Activated CD4-positive, alpha-beta T cell treated with anti-CD3 and anti-CD28 coated beads for 4 hours (primary cell): ENCODE measurements at regions not wholly inside any gene's neighbourhood (a gene's known extent, or its start where the extent isn't known, plus 50 kb on each side); places are given as distances from the start of the nearest gene placed in this dataset.
"Not testable (repeated sequence)": the region's sequence is repeated elsewhere in the genome, so short reads cannot be mapped to it uniquely, and the experiment has no call there.

Source experiments
- DNase-seq, 2 donors: peaks; one replicate each; pipeline ENCODE4 v3.0.0-alpha.2; 2020

DNA sequence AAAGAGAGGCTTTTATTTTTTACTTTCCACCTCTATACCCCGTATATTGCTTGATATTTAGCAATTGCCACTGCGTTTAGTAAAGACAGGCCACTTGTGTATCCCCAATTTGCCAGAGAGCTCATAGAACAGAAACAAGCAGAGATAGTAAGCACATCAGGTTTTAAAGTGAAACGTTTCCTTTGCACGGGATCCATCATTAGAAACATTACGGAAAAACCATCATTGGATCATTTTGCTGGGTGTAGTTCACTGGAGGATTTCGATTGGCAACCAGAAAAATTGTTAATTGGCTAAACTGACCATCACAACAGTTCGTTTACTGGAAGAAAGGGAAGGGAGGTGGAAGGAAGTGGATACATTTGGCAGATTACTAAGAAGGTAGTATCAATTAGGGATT lies 149.4 kb upstream of the STK32A start:
- no peak for DNase-seq

GRCh38 chr5:147092044-147092443 lies 142.8 kb upstream of the STK32A start:
- DNase-seq = no peak

- no peak for DNase-seq
These were observed 141.7 kb upstream of the STK32A start for GRCh38 chr5:147093138-147093537.

- no peak for DNase-seq
These were observed 139.1 kb upstream of the STK32A start for GRCh38 chr5:147095740-147096139.

DNA sequence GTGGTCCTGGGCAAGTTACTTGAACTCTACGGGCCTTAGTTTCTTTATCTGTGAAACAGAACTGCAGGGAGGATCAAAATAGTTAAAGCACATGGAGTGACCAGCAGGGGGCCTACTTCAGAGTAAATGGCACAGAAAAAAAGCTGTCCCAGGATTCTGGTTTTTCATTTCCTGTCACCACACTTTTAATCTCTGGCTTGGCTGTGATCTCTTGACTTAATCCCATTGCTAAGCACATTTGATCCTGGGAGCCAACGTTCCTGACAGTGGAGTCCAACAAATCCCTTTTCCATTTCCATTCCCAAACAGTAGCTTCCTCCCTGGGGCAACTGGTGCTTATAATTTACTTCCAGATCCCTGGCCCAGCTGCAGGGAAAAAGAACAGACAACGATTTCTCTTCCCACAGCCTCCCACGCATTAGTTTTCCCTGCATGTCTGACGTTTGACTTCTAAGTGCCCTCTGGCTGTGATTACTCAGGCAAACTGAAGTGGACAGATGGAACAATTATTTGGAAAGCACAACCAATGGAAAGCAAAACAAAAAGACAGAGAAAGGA lies 136.5 kb upstream of the STK32A start:
- DNase-seq = no peak

GRCh38 chr5:147101659-147102369 lies 133.0 kb upstream of the STK32A start:
- no peak for DNase-seq

DNA sequence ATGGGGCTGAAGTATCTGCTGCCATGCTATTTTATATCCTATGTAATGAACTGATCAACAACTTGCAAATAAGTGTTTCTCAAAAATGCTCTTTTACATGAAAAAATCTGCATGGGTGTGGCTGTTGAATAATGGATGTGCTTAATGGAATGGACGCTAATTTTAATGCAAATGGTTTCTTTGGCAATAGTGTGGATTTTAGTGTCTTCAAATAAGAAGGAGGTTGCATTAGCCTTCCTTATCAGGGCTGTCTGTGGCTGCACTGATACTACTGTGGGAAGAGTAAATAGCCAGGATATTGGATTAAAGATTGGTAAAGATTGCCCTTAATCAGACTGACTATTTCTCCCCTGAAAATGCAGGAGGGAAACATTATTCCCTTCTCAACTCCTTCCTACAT lies 121.9 kb upstream of the STK32A start:
- DNase-seq = no peak

- DNase-seq = no peak
These were observed 120.9 kb upstream of the STK32A start for GRCh38 chr5:147113967-147114366.

DNA sequence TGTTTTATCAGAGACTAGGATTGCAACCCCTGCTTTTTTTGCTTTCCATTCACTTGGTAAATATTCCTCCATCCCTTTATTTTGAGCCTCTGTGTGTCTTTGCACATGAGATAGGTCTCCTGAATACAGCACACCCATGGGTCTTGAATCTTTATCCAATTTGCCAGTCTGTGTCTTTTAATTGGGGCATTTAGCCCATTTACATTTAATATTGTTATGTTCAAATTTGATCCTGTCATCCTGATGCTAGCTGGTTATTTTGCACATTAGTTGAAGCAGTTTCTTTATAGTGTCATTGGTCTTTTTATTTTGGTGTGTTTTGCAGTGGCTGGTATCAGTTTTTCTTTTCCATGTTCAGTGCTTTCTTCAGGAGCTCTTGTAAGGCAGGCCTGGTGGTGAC lies 95.1 kb upstream of the STK32A start:
- not testable (repeated sequence) for DNase-seq

GRCh38 chr5:147140558-147140957 lies 94.3 kb upstream of the STK32A start:
- DNase-seq = no peak

DNA sequence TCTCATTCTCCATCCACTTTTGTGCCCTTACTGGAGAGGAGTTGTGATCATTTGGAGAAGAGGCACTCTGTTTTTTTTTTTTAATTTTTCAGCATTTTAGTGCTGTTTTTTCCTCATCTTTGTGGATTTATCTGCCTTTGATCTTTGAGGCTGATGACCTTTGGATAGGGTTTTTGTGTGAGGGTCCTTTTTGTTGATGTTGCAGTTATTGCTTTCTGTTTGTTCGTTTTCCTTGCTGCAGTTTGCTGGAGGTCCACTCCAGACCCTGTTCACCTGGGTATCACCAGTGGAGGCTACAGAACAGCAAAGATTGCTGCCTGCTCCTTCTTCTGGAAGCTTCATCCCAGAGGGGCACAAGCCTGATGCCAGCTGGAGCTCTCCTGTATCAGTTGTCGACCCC lies 93.2 kb upstream of the STK32A start:
- not testable (repeated sequence) for DNase-seq

DNA sequence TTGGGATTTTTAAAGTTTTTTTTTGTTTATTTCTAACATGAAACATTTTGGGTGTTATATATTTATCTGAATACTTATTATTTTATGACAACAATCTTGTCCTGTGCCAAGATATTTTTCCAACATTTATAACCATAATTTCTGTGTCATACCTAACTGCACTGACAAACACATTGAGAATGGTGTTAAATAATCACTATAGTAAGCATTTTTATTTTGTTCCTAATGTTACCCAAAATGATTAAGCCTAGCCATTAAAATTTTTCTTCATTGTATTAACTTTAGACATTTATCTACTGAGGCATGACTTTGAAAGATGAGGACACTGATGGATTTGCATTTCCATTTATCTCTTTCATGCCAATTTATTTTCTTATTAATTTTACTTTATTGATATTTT lies 91.6 kb upstream of the STK32A start:
- DNase-seq = no peak

DNA sequence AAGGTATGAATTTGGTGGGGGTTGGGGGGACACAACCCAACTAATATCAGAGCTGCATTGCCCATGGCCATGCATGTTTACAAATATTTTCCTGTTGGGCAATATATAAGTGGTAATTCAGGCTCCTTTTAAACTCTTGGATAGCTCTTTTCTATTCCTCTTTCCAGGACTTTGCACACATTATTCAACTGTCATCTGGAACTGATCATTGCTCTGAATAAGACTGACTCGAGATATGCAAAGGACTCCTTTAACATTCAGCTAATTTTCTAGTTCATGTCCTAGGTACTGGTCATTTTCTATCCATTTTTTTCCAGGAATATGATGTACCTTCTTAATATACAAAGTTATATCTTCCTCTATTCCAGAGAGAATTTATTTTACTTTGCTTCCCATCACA lies 89.5 kb upstream of the STK32A start:
- no peak for DNase-seq

DNA sequence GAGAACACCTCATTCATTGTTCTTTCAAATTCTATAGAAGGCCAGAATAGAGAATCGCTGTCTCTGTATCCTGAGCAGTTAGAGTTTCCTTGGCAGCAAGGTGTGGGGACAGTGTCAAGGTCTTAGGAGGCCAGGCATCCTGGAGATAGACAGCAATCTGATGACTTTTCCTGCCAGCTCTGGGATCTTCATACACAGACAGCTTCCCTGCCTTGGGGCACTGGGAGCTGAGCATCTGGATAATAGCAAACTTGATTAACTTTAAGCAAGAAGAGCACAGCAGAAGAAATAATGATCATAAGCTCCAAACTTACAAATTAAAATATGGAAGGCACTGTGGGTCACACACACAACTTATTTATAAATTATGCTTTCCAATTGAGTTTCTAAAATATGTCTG lies 86.1 kb upstream of the STK32A start:
- no peak for DNase-seq

DNA sequence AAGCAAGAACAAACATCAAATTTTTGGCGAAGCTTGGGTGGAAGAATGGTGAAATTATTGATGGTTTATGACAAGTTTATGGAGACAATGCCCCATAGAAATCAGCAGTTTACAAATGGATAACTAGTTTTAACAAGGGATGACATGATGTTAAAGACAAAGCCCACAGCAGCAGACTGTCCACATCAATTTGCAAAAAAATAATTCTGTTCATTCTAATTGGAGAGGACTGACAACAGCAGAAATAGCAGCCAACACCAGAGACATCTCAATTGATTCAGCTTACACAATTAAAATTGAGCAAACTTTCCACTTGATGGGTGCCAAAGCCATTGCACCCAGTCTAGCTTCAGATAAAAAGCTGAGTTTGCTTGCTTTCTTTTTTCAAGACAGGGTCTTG lies 82.7 kb upstream of the STK32A start:
- no peak for DNase-seq

DNA sequence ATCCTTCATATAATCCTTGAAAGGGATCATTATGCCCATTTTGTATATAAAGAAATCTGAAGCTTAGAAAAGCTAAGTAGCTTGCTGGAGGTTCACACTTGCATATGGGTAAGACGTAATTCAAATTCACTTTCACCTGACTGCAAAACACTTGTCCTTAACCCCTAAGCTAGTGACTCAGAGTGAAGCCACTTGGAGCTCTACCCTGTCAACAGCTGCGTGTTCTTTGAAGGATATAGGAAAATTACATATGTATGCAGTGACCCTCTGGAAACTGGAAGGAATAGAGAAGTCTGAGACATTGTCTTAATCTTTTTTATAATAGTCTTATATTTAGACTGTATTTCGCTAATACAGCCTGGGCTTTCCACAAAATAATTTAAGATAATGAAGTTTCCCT lies 80.0 kb upstream of the STK32A start:
- no peak for DNase-seq

DNA sequence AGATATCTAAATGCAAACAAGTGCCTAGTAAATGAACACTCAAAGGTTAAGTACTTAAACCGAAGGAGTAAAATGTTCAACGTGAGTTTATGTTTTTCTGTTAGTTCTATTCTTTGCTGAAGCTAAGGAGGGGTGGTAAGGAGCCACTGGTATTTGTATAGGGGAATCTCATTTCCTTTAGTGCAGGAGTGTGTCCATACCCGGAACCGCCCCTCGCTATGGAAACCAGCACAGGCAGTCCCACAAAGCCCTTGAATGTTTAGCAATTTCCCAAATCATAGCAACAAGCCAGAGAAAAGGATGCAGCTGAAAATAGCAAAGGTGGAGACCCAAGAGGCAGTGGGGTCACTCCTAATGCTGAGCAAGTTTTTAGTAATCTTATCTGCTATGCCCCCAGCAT lies 78.8 kb upstream of the STK32A start:
- DNase-seq = no peak

GRCh38 chr5:147160902-147161700 lies 73.7 kb upstream of the STK32A start:
- no peak for DNase-seq

DNA sequence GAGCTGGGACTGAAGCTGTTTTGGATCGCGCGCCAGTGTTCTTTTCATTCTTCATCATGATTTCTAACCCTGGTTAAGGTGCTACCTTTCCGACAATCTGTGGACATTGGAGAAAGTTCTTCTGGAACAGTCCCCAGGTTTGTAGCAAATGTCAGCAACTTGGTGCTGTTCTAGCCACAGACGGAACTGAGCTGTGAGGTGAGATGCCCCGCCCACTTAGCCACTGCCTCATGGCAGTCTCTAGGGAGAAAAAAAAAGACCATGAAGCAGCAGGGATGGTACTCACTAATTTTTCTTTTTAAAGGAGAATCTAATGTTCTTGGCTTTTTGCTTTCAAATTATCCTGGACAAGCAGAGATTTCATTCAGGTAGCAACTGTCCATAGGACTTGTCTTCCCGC lies 72.1 kb upstream of the STK32A start:
- no peak for DNase-seq

DNA sequence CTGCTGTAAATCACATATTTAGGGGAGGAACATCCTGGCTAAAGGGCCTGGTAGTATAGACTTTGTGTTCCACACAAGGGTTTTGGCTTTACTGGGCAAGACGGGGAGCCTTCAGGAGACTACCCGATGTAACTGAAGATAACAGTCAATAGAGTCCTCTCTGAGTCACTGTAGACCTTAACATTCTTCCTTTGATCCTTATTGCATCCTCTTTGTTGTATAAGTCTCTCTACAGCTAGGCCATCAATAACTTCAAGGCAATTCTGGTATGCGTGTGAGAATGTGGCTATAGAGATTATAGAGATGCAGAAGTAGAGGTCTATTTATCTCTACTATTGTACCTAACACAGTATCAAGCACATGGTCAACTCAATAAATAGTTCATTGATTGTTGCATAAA lies 67.3 kb upstream of the STK32A start:
- DNase-seq = no peak

DNA sequence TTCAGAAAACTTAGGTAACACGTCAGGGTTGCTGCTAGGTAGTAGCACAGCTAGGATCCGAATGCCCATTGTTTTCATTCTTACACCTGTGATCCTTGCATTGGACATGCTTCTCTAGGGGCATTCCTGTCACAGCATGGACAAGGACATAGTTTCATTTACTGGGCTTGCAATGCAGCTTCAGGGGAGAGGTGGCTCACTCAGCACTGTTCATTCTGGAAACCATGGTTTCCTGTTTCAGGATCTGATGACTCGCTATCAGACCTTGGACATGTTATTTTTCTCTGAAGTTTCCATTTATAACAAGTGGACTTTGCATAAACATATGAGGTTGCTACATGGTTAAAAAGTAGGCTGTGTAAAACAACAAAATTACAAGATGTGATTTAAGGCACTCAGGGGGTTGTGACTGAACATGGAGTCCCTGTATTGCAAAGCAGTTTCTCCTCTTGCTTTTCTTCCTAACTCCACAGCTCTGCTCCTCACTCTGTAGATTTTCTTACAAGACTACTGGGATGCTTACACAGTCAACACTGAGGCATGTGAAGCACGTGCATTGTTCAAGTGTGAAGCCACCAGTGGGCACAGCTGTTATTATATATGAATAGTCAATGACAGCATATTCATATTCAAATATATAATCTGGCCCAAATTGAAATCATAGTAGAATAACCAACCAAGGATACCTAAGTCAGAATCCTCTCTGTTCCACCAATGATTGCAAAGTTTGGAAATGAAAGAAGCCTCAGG lies 66.1 kb upstream of the STK32A start:
- DNase-seq = no peak

DNA sequence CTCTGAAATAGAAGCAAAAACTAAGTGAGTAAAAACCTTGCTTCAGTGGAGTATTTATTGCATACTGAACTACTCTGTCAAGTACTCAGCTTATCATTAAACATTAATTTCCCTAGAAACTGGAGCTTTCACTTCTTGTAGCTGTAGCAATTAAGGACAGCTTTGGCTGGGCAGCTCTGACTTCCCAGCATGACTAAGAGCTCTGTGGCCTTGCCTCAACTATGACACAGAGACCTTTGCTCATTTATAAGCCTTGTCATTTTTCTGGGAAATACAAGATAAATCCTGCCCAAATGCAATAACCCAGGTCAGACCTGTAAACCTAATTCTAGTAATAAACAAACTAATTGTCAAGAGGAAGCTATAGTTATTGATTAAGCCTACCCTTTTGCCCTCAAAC lies 65.4 kb upstream of the STK32A start:
- DNase-seq = no peak

GRCh38 chr5:147169901-147170300 lies 64.9 kb upstream of the STK32A start:
- no peak for DNase-seq

DNA sequence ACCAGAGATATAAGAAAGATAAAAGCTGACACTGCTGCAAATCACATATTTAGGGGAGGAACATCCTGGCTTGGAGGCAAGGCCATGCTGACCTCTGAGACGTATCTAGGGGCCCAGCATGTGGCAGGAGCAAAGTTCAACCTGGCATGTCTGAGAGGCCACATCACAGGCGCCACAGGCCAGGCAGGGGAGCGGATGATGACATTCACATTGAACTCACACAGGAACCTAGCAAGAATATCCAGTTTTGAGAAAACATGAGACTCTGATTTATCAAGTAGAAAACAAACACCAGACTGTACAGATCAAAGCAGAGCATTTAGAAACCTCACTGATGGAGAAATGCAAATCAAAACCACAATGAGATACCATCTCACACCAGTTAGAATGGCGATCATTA lies 64.2 kb upstream of the STK32A start:
- no peak for DNase-seq
